HG03097 (cell line): ENCODE measurements at regions not wholly inside any gene's neighbourhood (a gene's known extent, or its start where the extent isn't known, plus 50 kb on each side); places are given as distances from the start of the nearest gene placed in this dataset.

ENCODE experiments used
- ATAC-seq: cut with Tn5 transposase; IDR thresholded peaks from one replicate; pipeline ENCODE4 v1.9.1; 2021; ENCODE audit not compliant: unreplicated experiment, low FRiP score

DNA sequence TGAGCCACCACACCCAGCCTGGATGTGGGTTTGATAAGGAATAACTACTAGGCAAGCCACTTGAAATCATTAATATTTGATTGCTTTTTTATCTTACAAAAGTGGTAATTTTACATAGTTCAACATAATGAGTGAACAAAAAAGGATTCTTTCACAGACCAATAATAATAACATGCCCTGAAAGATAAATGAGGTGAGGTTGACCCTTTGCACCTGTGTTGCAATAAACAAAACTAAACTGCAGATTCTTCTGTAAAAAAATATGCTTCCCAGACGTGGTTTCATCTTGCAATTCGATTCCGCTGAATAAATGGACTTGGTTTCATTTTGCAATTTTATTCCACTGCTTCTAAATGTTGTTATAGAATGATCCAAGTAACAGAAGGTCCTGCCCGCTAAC, 1514.9 kb upstream of the TMEM132C start:
- ATAC-seq: no peak

DNA sequence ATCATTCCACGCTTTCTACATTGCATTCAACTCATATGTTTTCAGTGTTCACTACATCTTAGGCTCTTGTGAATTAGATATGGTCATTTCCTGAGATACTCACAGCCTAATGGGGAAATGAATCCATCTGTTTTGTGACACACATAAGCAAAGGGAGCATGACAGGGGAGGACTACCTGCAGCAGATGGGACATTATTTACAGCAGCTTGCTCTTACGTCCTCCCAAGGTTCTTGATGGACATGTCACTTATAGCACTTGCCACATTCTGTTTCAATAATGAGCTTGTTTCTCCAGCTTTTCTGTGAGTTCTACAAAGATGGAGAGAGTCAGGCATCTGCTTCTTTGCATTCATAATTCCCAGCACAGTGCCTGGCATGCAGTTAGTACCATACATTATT, 1509.6 kb upstream of the TMEM132C start:
- ATAC-seq: no peak

DNA sequence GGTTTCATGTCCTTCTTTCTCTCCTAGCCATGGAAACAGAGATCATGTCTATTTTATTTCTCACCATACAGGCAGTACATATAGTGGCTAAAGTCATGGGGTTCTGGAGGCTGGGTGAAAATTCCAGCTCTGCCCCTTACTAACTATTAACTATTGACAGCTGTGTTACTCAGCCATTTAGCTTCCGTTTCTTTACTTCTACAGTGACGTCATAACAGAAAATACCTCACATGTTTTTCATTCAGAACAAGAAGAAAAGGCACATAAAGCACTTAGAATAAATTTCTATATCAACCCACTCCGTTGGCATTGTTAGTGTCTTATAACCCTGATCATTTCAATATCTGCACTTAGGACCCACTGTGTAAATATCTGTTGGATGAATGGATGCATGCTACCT, 1506.9 kb upstream of the TMEM132C start:
- no peak for ATAC-seq

DNA sequence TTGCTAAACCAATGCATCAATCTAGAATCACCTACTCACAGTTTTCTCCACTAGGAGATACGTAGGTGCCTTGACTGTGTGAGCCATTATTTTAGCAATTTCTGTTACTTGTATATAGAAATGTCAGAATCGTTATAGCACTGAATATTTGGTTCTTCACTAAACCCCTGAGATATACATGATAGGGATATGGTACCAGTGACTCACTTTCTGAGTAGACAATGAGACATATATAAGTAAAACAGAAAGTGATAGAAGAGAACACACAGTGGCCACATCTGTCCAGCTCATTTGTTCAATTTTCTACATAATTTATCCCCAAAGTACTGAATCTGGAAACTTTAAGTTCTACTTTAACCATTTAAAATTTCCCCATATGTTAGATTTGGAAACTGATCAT, 1505.5 kb upstream of the TMEM132C start:
- ATAC-seq: no peak

DNA sequence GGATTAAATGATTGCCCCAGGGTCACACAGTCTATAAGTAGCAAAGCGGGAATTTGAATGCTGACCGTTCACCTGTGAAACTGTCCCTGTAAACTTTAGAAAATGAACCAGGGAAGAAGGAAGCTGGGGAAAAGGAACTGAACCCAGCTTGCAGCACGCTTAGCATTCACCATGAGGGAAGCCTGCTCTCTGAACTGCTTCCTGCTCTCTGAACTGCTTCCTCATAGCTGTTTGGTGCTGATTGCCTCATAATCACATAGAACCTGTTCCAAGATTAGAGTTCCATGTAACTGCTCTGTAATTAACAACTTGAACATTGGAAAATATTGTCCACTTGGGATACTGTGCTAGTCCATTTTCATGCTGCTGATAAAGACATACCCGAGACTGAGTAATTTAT, 1504.8 kb upstream of the TMEM132C start:
- ATAC-seq: no peak

DNA sequence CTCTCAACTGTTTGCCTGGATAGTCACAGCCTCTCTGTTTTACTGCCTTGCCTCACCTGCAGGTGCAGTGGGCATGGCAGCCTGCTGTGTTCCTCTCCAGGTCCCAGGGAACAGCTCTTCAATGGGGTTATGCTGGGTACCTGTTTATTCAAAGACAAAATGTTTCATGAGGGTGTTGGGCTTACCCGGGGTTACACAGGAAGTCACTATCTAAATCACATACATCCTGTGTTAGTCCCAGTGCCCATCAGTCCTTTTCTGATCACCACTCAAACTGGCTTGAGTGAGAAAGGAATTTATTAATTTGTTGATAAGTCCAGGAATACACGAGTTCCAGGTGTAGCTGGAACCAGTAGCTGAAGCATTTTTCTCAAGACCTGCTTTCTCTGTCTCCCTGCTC, 1503.6 kb upstream of the TMEM132C start:
- no peak for ATAC-seq

DNA sequence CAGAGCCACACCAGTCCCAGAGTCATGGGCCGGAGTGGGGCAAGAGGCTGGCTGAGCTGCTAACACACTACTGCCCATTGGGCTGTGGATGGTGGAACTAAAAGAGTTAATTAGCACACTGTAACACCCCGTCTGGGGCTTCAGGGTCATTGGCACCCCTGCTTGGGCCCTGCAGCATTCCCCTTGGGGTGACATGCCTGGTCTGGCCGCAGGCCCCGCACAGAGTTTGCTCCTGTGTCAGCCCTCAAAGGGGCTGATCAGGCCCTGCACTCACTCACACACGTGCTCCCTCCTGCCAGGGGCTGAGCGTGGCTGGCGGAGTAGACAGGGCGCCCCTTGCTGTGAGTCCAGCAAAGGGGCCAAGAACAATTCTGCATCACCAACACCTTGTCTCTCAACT, 1499.6 kb upstream of the TMEM132C start:
- ATAC-seq: no peak

DNA sequence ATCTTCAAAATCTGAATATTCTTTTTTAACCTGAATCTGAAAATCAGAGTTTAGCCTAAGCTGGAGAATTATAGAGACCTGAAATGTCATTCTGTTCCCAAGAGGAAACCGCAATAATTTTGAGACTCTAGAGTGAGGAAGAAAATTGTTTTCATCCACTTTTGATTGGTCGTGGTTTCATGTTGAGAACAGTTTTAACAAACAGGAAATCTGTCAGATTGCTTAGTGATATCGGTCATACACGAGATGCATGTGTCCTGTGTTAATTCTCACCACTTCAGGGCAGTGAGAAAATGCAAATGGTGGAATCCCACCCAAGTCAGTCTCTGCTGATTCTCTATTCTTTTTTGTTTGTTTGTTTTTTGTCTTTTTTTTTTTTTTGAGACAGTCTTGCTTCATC, 1498.5 kb upstream of the TMEM132C start:
- peak; percentile 62 for ATAC-seq

DNA sequence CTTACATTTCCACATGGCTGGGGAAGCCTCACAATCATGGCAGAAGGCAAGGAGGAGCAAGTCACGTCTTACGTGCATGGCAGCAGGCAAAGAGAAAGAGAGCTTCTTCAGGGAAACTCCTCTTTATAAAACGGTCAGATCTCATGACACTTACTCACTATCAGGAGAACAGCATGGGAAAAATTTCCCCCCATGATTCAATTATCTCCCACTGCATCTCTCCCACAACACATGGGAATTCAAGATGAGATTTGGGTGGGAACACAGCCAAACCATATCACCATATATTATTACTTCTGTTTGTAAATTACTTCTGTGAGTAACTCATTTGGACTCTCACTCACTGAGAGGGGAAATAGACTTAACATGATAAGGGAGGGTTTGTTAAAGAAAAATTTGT, 1496.8 kb upstream of the TMEM132C start:
- ATAC-seq: no peak

DNA sequence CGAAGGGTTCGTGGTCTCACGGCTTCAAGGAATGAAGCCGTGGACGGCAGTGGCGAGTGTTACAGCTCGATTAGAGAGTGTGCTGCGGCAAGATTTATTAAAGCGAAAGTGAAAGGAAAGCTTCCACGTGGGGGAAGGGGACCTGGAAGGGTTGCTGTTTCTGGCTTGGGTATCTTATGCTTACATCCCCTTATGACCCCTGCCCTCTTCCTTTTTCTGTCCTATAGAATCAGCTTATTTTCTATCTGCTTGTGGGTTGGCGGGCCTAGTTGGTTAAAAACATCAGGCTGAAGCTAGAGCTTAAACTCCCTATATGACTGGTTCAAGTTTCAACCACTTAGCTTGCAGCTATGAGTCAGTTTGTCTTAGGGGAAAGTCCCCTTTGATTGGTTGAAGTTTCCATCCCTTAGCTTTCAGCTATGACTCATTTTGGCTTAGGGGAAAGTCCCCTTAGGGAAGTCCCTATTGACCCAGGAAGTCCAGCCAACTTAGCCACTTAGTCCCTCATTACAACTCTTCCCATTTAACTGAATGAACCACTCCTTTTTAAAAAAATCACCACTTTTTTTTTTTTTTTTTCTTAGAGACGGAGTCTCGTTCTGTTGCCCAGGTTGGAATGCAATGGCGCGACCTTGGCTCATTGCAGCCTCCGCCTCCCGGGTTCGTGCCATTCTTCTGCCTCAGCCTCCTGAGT, 1494.7 kb upstream of the TMEM132C start:
- ATAC-seq: peak; percentile 79

DNA sequence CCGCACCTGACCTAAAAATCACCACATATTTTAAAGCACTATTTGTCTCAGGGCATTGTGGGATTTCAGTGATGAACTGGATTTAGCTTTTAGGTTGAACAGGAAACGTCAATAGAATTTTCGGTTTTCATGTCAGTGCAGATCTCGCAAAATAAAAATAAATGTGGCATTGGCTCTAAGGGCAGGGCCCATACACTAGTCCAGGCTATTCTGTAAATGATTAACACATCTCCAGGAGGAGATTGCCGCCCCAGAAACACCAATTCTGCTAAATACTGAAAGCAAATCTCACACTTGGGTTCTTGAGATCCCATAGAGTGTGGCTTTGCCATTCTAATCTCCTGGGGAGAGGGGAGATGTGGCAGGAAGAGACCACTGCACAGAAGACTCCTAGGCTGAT, 1494.0 kb upstream of the TMEM132C start:
- ATAC-seq: no peak

DNA sequence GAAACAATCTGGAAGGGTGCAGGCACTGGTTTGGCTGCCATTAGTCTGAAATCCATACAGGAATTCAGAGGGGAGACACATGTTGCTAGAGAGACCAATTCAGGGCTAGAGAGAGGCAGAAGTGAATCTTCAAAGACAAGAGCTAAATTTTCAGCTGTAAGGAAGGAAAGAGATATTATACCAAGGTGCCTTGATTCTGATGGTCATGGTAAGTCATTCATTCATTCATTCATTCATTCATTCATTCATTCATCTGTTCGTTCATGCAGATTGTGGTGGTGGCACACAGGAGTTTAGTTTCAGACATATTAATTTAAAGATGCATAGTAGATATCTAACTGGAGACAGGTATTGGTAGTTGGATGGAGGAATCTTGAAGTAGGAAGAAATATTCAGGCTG, 1493.5 kb upstream of the TMEM132C start:
- no peak for ATAC-seq

DNA sequence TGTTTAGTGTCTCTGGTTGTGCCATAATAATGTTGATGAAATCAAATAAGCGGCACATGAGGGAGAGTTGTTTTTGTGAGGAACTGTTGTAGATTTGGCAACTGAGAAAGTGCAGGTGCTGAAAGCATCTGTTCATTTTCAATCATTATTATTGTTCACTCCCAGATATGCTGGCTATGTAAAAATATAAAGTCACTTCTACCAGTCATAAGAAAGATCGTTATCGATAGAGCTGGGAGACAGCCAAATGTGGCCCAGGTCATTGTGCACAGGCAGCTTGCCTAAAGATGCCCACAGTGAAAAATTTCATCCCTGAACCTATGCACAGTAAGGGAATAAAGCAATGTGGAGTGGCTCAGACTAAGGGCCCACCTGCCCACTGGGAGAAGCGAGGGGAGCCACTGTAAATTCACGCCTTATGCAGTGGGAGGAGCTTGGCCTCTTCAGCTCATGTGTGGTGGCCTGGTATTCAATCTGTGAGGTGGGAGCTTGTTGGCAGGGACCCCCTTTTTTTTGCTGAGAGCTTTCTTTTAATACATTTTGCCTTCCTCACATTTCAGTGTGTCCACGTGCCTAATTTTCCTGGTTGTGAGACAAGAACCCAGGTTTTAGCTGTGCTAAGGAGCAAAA, 1490.8 kb upstream of the TMEM132C start:
- no peak for ATAC-seq

DNA sequence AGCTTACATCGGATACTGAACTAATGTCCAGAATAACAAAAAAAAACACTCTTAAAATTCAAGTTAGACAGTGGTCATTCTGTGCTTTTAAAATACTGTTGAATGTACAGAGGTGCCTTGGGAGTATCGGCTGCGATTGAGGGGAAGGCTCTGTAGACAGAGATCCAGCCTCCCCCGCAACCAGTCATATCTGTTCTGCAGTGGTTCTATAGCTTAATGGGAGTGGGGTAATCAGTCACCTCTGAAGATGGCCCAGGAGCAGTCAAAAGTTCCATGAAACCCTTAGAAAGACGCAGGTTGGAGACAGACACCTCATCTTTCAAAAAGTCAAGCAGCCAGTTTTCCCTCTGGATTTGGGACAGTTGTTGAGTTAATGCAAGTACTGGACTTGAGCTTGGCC, 1486.6 kb upstream of the TMEM132C start:
- no peak for ATAC-seq

DNA sequence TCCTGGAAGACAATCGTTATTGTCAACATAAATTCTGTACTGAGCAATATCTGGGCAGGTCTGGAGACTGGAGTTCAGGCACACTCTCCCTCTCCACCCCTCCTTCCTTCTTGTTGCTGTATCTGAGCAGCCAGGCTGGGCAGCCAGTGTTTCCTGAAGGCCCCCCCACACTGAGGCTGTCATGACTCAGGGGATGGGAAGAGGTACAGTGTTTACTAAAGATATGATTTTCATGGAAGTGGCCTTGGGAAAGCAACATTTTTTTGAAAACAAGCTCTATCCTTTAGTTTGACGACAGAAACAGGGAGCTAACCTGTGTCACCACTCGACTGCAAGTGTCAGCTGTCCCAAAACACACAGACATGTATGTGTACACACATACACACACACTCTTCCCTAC, 1485.4 kb upstream of the TMEM132C start:
- ATAC-seq: no peak

DNA sequence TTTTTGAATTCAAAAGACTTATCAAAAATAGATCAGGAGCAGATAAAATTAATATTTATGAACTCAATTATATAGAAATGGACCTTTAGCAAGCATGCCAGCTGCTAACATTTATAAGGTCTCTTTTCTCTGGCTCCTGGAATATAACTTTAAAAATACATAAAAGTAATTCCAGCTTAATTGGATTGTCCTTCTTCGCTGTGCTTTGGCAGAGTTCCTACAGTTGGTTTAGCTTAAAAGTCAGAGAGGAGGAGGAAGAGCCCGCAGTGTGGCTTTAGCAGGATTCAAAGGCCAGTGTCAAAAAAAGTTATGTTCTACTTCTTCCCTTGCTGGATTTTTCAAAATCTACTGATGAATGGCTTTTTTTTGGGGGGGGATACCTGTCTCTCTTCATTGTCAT, 1484.9 kb upstream of the TMEM132C start:
- no peak for ATAC-seq

DNA sequence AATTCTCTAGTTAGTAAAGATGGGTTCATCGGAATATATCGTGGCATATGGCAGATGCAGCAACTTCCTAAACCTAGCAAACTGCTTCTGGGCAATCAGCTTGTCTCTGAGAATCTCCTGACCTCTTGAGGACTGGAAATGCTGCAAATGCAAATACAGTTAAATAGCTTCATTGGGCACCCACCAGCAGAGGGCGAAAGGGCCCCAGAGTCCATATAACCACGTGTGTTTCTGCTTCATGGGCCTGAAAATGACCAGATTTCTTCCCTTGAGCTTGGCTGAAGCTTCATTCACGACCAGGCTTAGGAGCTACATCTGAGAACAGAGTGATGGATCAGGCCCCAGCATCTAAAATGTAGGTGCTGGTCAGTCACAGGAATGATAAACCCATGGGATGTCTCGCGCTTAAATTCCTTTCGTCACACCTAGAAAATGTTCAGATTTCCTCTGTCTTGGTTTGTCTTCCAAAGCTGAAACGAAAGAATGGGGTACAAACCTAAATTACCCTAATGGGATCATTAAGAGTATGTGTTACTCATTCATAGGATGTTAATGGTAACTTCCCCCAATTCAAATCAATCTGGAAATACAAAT, 1482.5 kb upstream of the TMEM132C start:
- no peak for ATAC-seq

DNA sequence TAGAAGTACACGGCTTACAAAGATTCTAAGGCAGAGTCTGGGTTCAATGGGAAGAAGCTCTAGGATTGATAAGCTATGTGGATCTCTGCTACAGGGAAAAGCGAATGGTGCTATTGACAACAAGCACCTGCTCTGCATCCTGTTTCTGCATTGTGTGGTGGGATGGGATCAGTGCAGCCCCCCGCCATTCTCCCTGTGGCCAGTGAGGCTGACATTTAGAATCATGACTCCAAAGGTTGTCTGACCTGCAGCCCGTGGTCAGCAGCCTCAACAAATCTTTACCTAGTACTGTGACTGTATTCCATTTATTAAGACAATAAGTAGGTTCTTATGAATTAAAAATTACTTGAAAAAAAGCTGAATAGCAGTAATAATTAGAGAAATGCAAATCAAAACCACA, 1477.0 kb upstream of the TMEM132C start:
- no peak for ATAC-seq

DNA sequence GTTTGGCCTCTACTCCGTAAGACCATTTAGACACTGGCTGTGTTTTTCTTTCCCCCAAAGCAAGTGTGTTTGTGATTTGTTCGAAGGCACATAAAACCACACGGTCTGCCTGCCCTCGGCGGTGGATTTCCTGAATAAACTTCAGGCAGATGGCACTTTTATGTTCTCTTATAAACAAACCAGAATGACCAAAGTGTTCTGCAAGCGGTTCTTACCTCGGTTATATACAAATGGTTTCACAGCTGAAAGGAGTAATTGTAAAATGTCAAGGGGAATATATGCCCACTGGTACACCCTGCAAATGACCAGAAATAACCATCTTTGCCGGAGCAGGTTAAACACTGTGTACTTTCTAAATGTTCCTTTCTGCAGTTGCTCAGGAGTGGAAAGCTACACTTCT, 1475.8 kb upstream of the TMEM132C start:
- ATAC-seq: no peak

DNA sequence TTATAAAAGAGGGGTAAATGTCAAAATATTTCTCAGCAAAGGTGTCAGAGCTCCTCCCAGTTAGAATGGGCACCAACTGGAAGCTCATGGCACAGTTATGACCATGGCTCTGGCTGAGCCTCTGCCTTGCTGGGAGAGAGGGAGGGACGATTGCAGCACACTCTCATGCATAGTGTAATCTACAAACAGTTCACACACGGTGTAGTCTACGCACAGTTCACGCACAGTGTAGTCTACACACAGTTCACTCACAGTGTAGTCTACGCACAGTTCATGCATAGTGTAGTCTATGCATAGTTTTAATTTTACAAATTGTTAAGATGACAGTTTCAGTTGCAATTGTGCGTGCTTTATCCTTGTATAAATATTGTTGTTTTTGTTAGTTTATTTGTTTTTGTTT, 1474.6 kb upstream of the TMEM132C start:
- no peak for ATAC-seq

DNA sequence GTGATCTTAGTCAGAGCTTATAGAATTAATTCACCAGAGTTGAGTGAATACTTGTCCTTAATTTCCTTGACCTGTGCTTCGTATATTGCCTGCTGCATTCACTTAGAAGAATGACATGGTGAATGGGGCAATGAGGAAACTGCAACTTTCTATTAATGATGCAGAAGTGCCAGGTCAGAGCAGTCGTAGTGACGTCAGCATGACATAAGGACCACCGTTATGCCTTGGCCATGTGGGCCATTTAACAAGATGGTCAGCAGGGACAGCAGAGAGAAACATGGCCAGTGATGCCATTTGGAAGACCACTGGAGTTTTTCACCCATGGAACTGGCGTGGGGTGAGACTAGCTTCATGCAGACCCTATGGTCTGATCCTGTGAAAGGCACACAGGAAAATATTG, 1469.4 kb upstream of the TMEM132C start:
- ATAC-seq: no peak

DNA sequence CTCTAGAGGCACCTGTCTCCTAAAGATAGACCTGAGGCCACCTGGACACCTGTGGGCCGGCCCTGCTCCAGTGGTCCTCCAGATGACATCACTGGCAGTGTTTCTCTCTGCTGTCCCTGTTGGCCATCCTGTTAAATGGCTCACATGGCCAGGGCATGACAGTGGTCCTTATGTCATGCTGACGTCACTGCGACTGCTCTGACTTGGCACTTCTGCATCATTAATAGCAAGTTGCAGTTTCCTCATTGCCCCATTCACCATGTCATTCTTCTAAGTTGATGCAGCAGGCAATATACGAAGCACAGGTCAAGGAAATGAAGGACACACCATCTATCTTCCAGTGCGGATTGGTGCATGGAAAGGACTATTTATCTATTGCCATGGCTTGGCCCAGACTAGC, 1468.5 kb upstream of the TMEM132C start:
- no peak for ATAC-seq
